Suprapubic skin (tissue), 4 donors: ENCODE measurements at regions not wholly inside any gene's neighbourhood (a gene's known extent, or its start where the extent isn't known, plus 50 kb on each side); places are given as distances from the start of the nearest gene placed in this dataset.

ENCODE experiments used
- DNase-seq, 2 donors: peaks; one replicate each; pipeline ENCODE4 v3.0.0-alpha.2; 2019; ENCODE audit warnings: low spot score in 2 of 2
- H3K27ac ChIP-seq: fragments of 200-600 bp; sonication (generic); one replicate; pipeline ENCODE4 v1.5.1; 2019
- H3K27me3 ChIP-seq: fragments of 200-600 bp; sonication (generic); one replicate; pipeline ENCODE4 v1.5.1; 2019
- H3K36me3 ChIP-seq: fragments of 200-600 bp; sonication (generic); one replicate; pipeline ENCODE4 v1.5.1; 2019
- H3K4me1 ChIP-seq: fragments of 200-600 bp; sonication (generic); one replicate; pipeline ENCODE4 v1.5.1; 2019
- H3K4me3 ChIP-seq: fragments of 200-600 bp; sonication (generic); one replicate; pipeline ENCODE4 v1.5.1; 2019; ENCODE audit warnings: mild to moderate bottlenecking
- H3K9me3 ChIP-seq: fragments of 200-600 bp; sonication (generic); one replicate; pipeline ENCODE4 v1.5.1; 2019
- CTCF ChIP-seq, 2 donors: fragments of 200-600 bp in 1 of 2; fragments of 450-650 bp in 1 of 2; sonication (generic) in 1 of 2; IDR thresholded peaks; one replicate each; pipeline ENCODE4 v1.5.1; 2016 to 2019; ENCODE audit warnings: antibody characterized with exemption in 2 of 2, mild to moderate bottlenecking in 1 of 2, moderate library complexity in 1 of 2
- EP300 ChIP-seq: sonication (generic); formaldehyde crosslinking; IDR thresholded peaks from one replicate; pipeline ENCODE4 v1.6.1; 2017; ENCODE audit warnings: antibody characterized with exemption
- POLR2A ChIP-seq, 2 donors: fragments of 450-650 bp; IDR thresholded peaks; one replicate each; pipeline ENCODE4 v1.6.1; 2017; ENCODE audit warnings: antibody characterized with exemption in 2 of 2, mild to moderate bottlenecking in 2 of 2, moderate library complexity in 2 of 2
- POLR2AphosphoS5 ChIP-seq, 3 donors: sonication (generic); formaldehyde crosslinking; IDR thresholded peaks; one replicate each; pipeline ENCODE4 v1.6.1; 2017; ENCODE audit warnings: antibody characterized with exemption in 3 of 3
- WGBS: methylation state at CpG from one replicate; pipeline ENCODE4 v1.1.5; 2018; 5-methylcytosine and 5-hydroxymethylcytosine counted together

GRCh38 chr6:7672066-7673062 is 53.5 kb upstream of the BMP6 start:
- WGBS = 39% methylated on average over 14 of the region's 20 CpGs
- Histone ChIP-seq H3K9me3 (no peaks in the 10 kb centered on the region), H3K4me1 (peaks cover 39% of the 10 kb centered on the region), H3K27ac (peak overlapping the region; percentile 74), H3K36me3 (no peaks in the 10 kb centered on the region), H3K27me3 (no peaks in the 10 kb centered on the region), H3K4me3 (peak overlapping the region; percentile 34)
- TF ChIP-seq CTCF (IDR thresholded peaks at IDR 0.05) = no peak
- DNase-seq = no peak

GRCh38 chr6:7673063-7673536 is 52.8 kb upstream of the BMP6 start:
- H3K27ac ChIP-seq = peak overlapping the region; percentile 74

GRCh38 chr6:7674291-7674690 is 51.6 kb upstream of the BMP6 start:
- no peak for DNase-seq
- TF ChIP-seq EP300 (no peak), POLR2AphosphoS5 (IDR thresholded peaks at IDR 0.05) (no peak), POLR2A (IDR thresholded peaks at IDR 0.05) (no peak), CTCF (IDR thresholded peaks at IDR 0.05) (no peak)
- Histone ChIP-seq H3K27ac (no peak overlapping the region), H3K4me3 (no peak overlapping the region), H3K9me3 (no peaks in the 10 kb centered on the region), H3K27me3 (no peaks in the 10 kb centered on the region), H3K36me3 (no peaks in the 10 kb centered on the region), H3K4me1 (peaks cover 39% of the 10 kb centered on the region)
- WGBS = 57% methylated on average over 6 of the region's 6 CpGs

More at GRCh38 chr6:7673063-7673536, 52.8 kb upstream of the BMP6 start:
- TF ChIP-seq CTCF (IDR thresholded peaks at IDR 0.05) (peak in 1 of 2 donors; percentile 6), POLR2A (IDR thresholded peaks at IDR 0.05) (no peak), POLR2AphosphoS5 (IDR thresholded peaks at IDR 0.05) (no peak), EP300 (no peak)
- H3K4me3 ChIP-seq = peak overlapping the region; percentile 34
- 7% methylated on average over 16 of the region's 16 CpGs for WGBS
- no peaks in the 10 kb centered on the region for H3K36me3 ChIP-seq
- H3K27me3 ChIP-seq = no peaks in the 10 kb centered on the region
- peak; percentile 82 to 85 for DNase-seq
- no peaks in the 10 kb centered on the region for H3K9me3 ChIP-seq
- H3K4me1 ChIP-seq = peaks cover 39% of the 10 kb centered on the region

- Histone ChIP-seq H3K4me3 (no peak overlapping the region), H3K36me3 (no peaks in the 10 kb centered on the region), H3K27me3 (no peaks in the 10 kb centered on the region), H3K4me1 (peaks cover 38% of the 10 kb centered on the region), H3K9me3 (no peaks in the 10 kb centered on the region), H3K27ac (no peak overlapping the region)
- 54% methylated on average over 10 of the region's 10 CpGs for WGBS
- no peak for DNase-seq
- TF ChIP-seq CTCF (IDR thresholded peaks at IDR 0.05) = no peak
Observed at GRCh38 chr6:7675353-7675945, 50.5 kb upstream of the BMP6 start.
